HG02759 (cell line): ENCODE measurements at regions not wholly inside any gene's neighbourhood (a gene's known extent, or its start where the extent isn't known, plus 50 kb on each side); places are given as distances from the start of the nearest gene placed in this dataset.
"Not testable (repeated sequence)": the region's sequence is repeated elsewhere in the genome, so short reads cannot be mapped to it uniquely, and the experiment has no call there.

ENCODE experiments used
- ATAC-seq: cut with Tn5 transposase; IDR thresholded peaks from one replicate; pipeline ENCODE4 v1.9.1; 2021; ENCODE audit warnings: mild to moderate bottlenecking, moderate library complexity; ENCODE audit not compliant: unreplicated experiment

- ATAC-seq: no peak
Measured at GRCh38 chr12:97711392-97711791, 248.8 kb downstream of the RMST start.

- no peak for ATAC-seq
Measured at GRCh38 chr12:97713270-97713669, 250.7 kb downstream of the RMST start.

GRCh38 chr12:97714107-97714563 lies 251.5 kb downstream of the RMST start:
- ATAC-seq: no peak

- ATAC-seq: no peak
Measured at GRCh38 chr12:97716356-97716755, 253.8 kb downstream of the RMST start.

- not testable (repeated sequence) for ATAC-seq
Measured at GRCh38 chr12:97723801-97724200, 261.2 kb downstream of the RMST start.

GRCh38 chr12:97745406-97746101 lies 282.9 kb downstream of the RMST start:
- no peak for ATAC-seq

GRCh38 chr12:97748298-97748697 lies 285.7 kb downstream of the RMST start:
- ATAC-seq: no peak

GRCh38 chr12:97751704-97752103 lies 289.1 kb downstream of the RMST start:
- no peak for ATAC-seq

GRCh38 chr12:97752129-97752528 lies 289.5 kb downstream of the RMST start:
- ATAC-seq: no peak

- no peak for ATAC-seq
Measured at GRCh38 chr12:97753332-97753731, 290.7 kb downstream of the RMST start.

GRCh38 chr12:97754306-97754705 lies 291.7 kb downstream of the RMST start:
- ATAC-seq: no peak

- ATAC-seq: no peak
Measured at GRCh38 chr12:97756066-97756666, 293.6 kb downstream of the RMST start.

GRCh38 chr12:97756741-97757140 lies 294.1 kb downstream of the RMST start:
- no peak for ATAC-seq

GRCh38 chr12:97757481-97758193 lies 295.0 kb downstream of the RMST start:
- ATAC-seq: no peak

- no peak for ATAC-seq
Measured at GRCh38 chr12:97758194-97758501, 295.5 kb downstream of the RMST start.

GRCh38 chr12:97758586-97758985 lies 296.0 kb downstream of the RMST start:
- ATAC-seq: no peak

- ATAC-seq: no peak
Measured at GRCh38 chr12:97760601-97761000, 298.0 kb downstream of the RMST start.

- ATAC-seq: no peak
Measured at GRCh38 chr12:97763113-97763512, 300.5 kb downstream of the RMST start.

GRCh38 chr12:97764700-97765099 lies 302.1 kb downstream of the RMST start:
- ATAC-seq: no peak

- no peak for ATAC-seq
Measured at GRCh38 chr12:97767347-97767746, 304.7 kb downstream of the RMST start.

- ATAC-seq: no peak
Measured at GRCh38 chr12:97778111-97778510, 315.5 kb downstream of the RMST start.

GRCh38 chr12:97781342-97781741 lies 318.7 kb downstream of the RMST start:
- no peak for ATAC-seq
